GM18870 (cell line): ENCODE measurements at regions not wholly inside any gene's neighbourhood (a gene's known extent, or its start where the extent isn't known, plus 50 kb on each side); places are given as distances from the start of the nearest gene placed in this dataset.
"Not testable (repeated sequence)": the region's sequence is repeated elsewhere in the genome, so short reads cannot be mapped to it uniquely, and the experiment has no call there.

ENCODE experiments used
- ATAC-seq: cut with Tn5 transposase; IDR thresholded peaks from one replicate; pipeline ENCODE4 v1.9.1; 2021; ENCODE audit warnings: moderate library complexity; ENCODE audit not compliant: unreplicated experiment

DNA sequence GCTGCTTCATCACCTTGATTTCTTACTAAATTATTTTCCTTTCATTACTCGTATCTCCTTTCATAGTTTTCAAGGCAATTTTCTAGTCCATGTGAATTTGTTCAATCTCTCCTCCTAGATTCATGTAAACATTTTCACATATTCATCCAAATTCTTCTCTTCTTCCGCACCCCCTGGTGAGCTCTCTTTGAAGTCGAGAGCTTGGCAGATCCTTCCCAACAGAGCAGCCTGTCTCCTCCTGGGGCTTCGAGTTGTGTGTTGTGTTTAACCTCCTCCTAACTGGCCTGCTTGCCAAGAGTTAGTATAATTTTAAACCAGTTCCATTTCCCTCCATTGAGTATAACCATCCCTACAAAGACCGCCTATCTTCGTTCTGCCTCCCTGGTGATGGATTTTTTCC, 272.4 kb upstream of the CELF2 start:
- no peak for ATAC-seq

DNA sequence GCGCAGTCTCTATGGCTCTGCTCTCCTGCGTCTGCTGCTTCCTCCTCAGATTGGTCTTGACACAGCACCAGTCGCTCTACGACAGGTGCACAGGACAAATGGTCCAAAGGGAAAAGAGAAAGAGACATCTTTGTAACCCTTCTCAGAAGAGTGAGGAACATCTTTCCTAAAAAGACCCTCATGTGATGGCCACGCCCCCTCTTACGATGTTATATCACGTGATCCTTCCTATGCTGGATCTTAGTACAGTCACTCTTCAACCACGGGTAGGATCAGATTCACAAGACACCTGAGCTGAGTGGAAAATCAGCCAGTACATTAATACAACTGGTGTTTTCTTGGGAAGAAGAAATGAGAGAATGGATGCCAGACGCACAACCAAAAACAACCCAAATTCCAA, 262.2 kb upstream of the CELF2 start:
- no peak for ATAC-seq

- no peak for ATAC-seq
Measured at GRCh38 chr10:10758306-10758705, 259.4 kb upstream of the CELF2 start.

GRCh38 chr10:10759806-10760205, 257.9 kb upstream of the CELF2 start:
- ATAC-seq: not testable (repeated sequence)

DNA sequence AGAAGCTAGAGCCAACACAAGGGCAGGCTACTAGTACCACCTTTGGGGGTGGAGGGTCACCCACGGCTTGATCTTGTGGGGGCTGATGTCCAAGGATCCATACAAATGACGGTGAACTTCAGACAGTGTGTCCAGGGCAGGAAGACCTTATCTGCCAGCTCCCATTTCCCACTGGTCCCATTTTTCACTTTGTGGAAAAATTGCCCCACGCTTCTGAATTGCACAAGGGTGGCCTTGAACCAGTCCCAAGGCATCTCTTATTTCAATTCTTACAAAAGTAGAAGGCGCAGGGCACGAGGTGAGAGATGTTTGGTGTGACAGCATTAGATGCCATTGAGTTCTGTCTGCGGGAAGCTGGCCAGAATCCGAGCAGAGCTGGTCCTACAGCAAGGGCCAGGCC, 252.7 kb upstream of the CELF2 start:
- no peak for ATAC-seq

GRCh38 chr10:10772411-10772810, 245.3 kb upstream of the CELF2 start:
- ATAC-seq: no peak

DNA sequence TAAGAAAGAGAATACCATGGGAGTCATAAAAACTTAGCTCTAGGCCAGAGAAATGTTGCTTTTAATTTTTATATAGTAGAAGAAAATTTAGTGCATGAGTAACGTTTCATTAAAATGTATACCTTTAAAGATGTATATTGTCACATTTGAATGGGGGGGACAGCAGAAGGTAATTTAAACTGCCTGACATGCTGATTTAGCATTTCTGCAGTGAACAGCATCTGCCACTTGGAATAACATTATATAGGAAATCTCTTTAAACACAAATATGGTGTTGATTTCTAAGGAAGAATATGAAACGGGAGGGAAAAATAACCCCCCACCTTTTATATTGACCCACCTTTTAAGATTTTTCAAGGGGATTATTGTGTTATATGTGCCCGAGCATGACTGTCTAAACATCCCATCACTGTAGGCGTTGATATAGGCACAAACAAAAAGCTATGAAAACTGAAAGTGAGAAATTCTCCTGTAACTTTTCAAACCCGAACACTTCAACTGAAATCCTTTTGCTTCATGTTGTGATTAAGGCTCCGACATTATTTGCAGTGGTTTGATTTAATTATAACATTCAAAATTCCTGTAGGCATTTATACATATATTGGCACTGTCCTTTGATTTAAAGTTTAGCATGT, 244.7 kb upstream of the CELF2 start:
- ATAC-seq: no peak

DNA sequence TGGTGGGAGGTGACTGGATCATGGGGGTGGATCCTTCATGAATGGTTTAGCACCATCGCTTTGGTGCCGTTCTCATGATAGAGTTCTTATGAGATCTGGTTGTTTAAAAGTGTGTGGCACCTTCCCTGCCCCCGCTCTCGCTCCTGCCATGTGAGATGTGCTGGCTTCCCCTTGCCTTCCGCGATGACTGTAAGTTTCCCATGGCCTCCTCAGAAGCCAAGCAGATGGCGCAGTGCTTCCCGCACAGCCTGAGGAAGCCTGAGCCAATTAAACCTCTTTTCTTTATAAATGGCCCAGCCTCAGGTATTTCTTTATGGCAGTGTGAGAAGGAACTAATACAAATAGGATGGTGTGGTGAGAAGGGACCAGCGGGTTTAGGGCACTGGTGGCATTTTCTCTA, 243.3 kb upstream of the CELF2 start:
- ATAC-seq: no peak

DNA sequence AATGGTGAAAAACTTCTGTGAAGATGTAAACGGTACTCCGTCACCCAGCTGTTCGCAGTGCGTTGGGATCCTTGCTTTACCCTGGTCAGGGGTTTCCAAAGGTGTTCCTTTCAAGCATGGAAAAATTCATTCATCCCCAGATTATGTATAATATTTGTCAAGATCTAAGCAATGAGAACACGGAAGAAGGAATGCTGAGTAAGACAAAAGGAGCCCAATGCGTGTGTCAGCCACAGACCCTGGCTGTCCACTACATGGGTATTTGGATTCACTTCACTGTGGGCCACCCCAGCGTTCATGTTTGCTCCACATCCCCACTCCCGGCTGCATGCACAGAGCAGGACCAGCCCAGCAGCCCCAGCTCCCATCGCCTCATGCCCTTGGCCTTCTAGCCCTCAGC, 241.3 kb upstream of the CELF2 start:
- ATAC-seq: no peak

- no peak for ATAC-seq
Measured at GRCh38 chr10:10777279-10777678, 240.4 kb upstream of the CELF2 start.

DNA sequence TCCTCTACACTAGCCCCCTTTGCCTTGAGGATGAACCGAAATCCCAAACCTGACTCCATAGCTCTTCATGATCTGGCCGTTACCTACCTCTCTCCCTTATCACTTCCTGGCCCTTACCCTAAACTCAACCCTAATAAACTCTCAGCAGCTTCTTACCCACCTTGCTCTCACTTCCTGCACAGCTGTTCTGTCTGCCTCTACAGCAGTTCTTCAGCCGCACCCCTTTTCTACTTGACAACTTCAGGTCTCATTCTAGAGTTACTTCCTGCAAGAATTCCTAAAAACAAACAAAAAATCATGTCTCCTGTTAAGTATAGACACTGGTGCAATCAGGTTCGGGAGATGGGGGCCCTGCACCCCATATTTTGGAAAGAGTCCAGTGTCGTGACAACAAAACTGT, 239.9 kb upstream of the CELF2 start:
- ATAC-seq: no peak

- ATAC-seq: no peak
Measured at GRCh38 chr10:10778959-10779358, 238.7 kb upstream of the CELF2 start.

GRCh38 chr10:10779511-10779910, 238.2 kb upstream of the CELF2 start:
- no peak for ATAC-seq

GRCh38 chr10:10780746-10781145, 236.9 kb upstream of the CELF2 start:
- ATAC-seq: no peak

DNA sequence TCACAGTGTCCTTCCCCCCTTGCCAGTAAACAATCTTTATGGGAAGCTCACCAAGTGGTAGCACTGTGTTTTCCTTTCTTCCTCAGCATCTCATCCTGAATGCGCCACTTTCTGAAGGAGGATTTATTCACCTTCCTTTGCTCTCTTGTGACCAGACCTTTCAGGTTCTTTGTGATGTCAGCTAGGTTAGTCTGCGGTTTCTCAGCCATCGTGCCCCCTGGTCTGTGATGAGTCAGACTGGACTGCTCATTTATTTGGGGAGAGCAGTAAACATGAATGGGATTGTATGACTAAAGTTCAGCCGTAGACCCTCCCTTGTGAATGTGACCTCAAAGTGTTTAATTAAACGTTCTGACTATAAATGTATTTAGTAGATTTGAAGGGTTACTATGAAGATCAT, 235.1 kb upstream of the CELF2 start:
- no peak for ATAC-seq

GRCh38 chr10:10785627-10786026, 232.0 kb upstream of the CELF2 start:
- ATAC-seq: no peak

DNA sequence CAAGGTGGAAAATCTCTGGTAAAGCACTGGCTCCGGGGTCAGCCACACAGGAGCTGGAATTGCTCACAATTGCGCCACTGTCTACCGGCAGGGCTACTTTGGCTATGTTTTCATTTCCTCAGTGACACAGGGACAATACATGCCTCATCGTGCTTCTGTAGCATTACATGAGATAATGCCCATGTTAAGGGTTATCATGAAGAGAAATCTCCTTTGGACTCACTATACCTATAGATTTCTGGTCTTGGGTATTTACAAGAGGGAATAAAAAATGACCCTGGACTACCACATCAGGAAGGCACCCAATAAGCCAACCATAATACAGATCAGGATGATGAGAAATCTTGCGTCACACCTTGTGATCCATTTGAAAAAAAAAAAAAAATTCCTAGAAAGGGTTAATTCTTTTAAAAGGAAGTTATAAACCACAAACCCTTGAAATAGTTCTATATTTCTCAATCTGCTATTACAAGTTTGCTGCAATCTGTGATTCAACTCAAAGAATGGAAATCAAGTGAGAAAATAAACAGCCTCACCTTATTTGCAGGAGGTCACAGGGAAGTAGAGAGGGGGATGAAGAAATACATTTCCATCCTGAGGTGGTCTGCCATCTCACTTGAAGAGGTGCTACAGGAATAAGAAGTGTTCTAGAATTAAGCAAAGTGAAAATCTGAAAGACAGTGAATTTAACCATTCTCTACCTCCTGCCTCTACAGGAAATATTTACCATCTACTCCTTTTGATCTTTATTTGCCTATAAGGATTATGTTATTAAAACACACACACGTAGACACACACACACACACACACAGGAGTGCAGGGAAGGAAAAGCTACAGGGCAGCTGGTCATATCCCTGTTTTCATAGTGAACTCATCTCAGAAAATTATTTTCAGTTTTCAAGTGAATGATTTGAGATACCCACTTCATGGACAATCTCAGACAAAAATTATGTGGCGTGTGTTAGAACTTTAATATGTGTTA, 231.3 kb upstream of the CELF2 start:
- no peak for ATAC-seq

- ATAC-seq: no peak
Measured at GRCh38 chr10:10787586-10787985, 230.1 kb upstream of the CELF2 start.

GRCh38 chr10:10788761-10789160, 228.9 kb upstream of the CELF2 start:
- ATAC-seq: no peak

GRCh38 chr10:10791869-10792268, 225.8 kb upstream of the CELF2 start:
- ATAC-seq: no peak

DNA sequence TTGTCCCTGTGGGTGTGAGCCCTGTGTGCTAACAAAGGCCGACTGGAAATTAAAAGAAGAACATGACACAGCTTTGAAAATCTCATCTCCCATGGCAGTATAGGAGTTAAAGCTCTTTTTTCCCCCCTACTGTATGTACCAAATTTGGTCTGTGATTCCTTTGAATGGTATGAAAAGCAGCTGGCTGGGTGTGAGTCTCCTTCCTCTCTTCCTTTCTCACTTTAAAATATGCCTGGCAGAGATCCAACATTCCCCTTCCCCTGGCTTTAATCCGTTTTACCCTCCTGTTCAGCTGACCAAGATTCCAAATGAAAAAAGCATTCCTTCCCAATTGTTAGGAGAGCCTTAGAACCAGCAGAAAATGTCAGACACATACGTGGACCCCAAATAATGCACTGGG, 225.0 kb upstream of the CELF2 start:
- ATAC-seq: no peak

DNA sequence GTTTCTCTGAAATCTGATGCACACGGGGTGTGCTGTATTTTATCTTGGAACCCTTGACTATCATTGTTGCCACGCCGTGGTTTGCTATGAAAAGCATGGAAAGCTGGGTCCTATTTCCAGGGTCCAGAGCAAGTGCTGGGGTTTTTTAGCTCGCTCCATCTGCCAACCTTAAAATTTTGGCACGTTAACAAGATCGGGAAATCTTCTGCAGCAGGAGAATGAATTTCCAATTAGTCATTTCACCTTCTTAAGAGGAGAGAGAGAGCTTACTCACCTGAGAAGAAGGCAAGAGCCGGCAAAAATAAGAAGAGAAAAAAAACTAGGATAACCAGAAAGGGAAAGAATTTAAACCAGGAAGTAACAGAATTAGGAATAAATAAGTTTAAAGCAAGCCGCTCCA, 223.6 kb upstream of the CELF2 start:
- no peak for ATAC-seq
